ENCODE measurements at regions not wholly inside any gene's neighbourhood (a gene's known extent, or its start where the extent isn't known, plus 50 kb on each side); places are given as distances from the start of the nearest gene placed in this dataset.

- no peak overlapping the region for H3K4me3 ChIP-seq (ENCODE audit: low read depth, low read length)
- DNase-seq (ENCODE audit: low read depth): peak; percentile 81
- TF ChIP-seq CTCF (IDR thresholded peaks at IDR 0.05; ENCODE audit: insufficient read depth, low read length): no peak
Observed at GRCh38 chr11:29309992-29310391, 706.8 kb downstream of the KCNA4 start.

- no peak overlapping the region for H3K4me3 ChIP-seq (ENCODE audit: low read depth, low read length)
- DNase-seq (ENCODE audit: low read depth): peak; percentile 95
- TF ChIP-seq CTCF (IDR thresholded peaks at IDR 0.05; ENCODE audit: insufficient read depth, low read length): no peak
Observed at GRCh38 chr11:29306527-29306926, 710.3 kb downstream of the KCNA4 start.

- no peak overlapping the region for H3K4me3 ChIP-seq (ENCODE audit: low read depth, low read length)
- DNase-seq (ENCODE audit: low read depth): no peak
- TF ChIP-seq CTCF (IDR thresholded peaks at IDR 0.05; ENCODE audit: insufficient read depth, low read length): no peak
Observed at GRCh38 chr11:29305456-29306232, 711.2 kb downstream of the KCNA4 start.

- TF ChIP-seq CTCF (IDR thresholded peaks at IDR 0.05; ENCODE audit: insufficient read depth, low read length): no peak
- DNase-seq (ENCODE audit: low read depth): peak; percentile 94
- no peak overlapping the region for H3K4me3 ChIP-seq (ENCODE audit: low read depth, low read length)
Observed at GRCh38 chr11:29300420-29300819, 716.4 kb downstream of the KCNA4 start.

- DNase-seq (ENCODE audit: low read depth): no peak
- H3K4me3 ChIP-seq (ENCODE audit: low read depth, low read length): no peak overlapping the region
- TF ChIP-seq CTCF (IDR thresholded peaks at IDR 0.05; ENCODE audit: insufficient read depth, low read length): no peak
Observed at GRCh38 chr11:29296680-29297079, 720.1 kb downstream of the KCNA4 start.

- peak; percentile 70 for DNase-seq (ENCODE audit: low read depth)
- no peak overlapping the region for H3K4me3 ChIP-seq (ENCODE audit: low read depth, low read length)
- TF ChIP-seq CTCF (IDR thresholded peaks at IDR 0.05; ENCODE audit: insufficient read depth, low read length): no peak
Observed at GRCh38 chr11:29293825-29294224, 723.0 kb downstream of the KCNA4 start.

- peak; percentile 92 for DNase-seq (ENCODE audit: low read depth)
- no peak for TF ChIP-seq CTCF (IDR thresholded peaks at IDR 0.05; ENCODE audit: insufficient read depth, low read length)
- H3K4me3 ChIP-seq (ENCODE audit: low read depth, low read length): no peak overlapping the region
Observed at GRCh38 chr11:29282088-29282487, 734.7 kb downstream of the KCNA4 start.
